GM13976 (cell line): ENCODE measurements at regions not wholly inside any gene's neighbourhood (a gene's known extent, or its start where the extent isn't known, plus 50 kb on each side); places are given as distances from the start of the nearest gene placed in this dataset.

Source experiments
- DNase-seq: peaks from one replicate; pipeline ENCODE4 v3.0.0; 2012; ENCODE audit warnings: low spot score
- in situ Hi-C: fragments of 300-500 bp; cut with MboI; formaldehyde crosslinking; loops from one replicate; pipeline ENCODE4 v1.12.0; 2022; ENCODE audit warnings: low sequenced_read_pairs, mixed read lengths, inconsistent platforms; ENCODE audit not compliant: unreplicated experiment
- TF ChIP-seq, protein P1 (sequence below): IDR thresholded peaks from 2 replicates; pipeline ENCODE4 v1.5.1; 2012; ENCODE audit warnings: borderline replicate concordance, mild to moderate bottlenecking; ENCODE audit not compliant: insufficient read depth; ENCODE audit errors: extremely low read depth, missing control alignments, control extremely low read depth

DNA sequence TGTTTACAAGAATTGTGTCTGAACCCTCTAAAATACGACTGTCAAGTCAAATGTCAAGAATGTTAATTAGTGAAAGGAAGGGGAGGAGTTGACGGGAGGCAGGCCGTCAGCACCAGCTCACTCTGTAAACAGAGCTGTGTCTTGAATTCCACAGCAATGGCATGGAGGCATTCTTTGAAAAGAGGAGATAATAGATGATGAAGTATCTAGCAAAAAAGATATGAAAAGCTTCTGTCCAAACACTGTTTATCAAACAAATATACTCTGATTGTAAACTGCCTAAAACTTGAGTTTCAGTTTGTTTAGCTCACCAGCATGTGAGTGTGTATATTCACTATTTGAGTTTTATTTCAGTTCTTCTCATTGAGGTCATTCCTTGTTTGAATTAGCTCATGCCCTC lies 94.7 kb upstream of the CDC42EP3 start:
- DNase-seq: no peak
- in situ Hi-C loops: no loop called here
- TF ChIP-seq, protein P1, sequence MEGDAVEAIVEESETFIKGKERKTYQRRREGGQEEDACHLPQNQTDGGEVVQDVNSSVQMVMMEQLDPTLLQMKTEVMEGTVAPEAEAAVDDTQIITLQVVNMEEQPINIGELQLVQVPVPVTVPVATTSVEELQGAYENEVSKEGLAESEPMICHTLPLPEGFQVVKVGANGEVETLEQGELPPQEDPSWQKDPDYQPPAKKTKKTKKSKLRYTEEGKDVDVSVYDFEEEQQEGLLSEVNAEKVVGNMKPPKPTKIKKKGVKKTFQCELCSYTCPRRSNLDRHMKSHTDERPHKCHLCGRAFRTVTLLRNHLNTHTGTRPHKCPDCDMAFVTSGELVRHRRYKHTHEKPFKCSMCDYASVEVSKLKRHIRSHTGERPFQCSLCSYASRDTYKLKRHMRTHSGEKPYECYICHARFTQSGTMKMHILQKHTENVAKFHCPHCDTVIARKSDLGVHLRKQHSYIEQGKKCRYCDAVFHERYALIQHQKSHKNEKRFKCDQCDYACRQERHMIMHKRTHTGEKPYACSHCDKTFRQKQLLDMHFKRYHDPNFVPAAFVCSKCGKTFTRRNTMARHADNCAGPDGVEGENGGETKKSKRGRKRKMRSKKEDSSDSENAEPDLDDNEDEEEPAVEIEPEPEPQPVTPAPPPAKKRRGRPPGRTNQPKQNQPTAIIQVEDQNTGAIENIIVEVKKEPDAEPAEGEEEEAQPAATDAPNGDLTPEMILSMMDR: no peak

DNA sequence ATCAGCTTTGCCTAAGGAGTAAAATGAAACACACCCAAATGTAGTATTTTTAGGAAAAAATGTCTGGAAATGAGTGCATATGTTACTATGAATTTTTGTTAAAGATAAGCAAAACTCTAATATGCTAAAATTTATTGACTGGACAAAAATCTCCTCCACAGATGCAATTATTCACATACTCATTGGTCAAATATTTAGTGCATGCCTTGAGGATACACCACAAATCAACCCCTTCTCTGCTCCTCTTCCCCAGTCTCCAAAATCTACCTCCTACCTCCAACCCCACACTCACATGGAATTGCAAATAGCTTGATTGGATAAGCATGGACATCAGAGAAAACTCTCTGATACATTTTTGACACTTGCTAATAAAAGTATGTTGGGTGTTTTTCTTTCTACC lies 95.6 kb upstream of the CDC42EP3 start:
- TF ChIP-seq, protein P1: no peak
- no peak for DNase-seq
- in situ Hi-C loops: no loop called here

DNA sequence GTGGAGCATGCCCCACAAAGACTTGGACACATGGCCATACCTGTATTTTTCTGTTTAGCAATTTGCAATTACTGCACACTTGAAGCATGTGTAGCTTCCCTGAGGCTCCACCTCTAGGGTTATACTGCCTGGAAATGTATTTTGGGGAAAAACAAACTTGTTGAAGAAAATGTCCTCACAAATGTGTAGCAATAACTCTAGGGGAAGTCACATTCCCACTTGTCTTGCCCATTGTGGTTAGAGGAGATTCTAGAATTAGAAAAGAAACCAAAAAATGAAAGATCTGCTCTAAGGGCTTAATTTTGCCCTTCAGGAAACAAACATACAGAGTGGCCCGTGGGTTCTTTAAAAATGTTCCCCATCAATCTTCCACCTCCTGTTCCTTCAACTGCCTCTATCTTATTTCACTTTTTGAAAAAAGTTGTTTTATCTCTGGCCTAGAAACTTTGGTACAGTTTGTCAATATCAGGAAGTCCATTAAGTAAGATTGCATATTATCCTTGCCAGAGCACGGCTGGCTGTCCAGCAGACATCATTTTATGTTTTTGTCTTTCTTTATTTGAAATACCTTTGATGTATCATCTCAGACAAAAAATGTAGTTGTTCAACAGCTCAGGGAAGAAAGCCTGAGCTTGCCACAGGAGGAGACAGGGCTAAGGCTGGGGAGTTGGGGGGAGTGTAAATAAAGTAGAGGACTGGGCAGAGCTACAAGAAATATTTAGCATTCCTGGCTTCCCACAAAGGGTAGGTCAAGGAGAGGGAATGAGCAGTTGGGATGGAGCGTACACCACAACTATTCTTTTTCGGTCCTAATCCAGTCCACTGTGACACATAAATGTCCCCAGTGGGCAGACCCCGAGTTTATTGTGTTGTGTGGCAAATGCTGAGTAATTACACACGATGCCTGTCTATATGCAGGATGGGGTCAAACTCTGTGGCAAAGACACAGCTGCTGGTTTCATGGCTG lies 96.8 kb upstream of the CDC42EP3 start:
- in situ Hi-C loops: no loop called here
- DNase-seq: no peak
- TF ChIP-seq, protein P1: no peak

DNA sequence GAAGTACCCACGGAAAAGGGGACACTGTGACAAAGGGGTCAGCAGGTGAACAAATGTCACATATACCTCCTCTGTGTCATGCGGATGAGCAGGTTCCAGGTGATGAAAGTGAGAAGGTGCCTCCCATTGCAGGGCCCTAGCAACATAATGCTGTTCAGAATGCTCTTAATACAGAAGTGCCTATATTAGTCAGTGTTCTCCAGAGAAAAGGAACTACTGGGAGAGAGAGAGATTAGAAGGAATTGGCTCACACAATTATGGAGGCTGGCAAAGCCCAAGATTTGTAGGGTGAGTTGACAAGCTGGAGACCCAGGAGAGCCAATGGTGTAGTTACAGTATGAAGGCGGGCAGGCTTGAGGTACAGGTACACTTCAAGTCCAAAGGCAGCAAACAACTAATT lies 98.1 kb upstream of the CDC42EP3 start:
- no peak for DNase-seq
- TF ChIP-seq, protein P1: no peak
- in situ Hi-C loops: no loop called here

DNA sequence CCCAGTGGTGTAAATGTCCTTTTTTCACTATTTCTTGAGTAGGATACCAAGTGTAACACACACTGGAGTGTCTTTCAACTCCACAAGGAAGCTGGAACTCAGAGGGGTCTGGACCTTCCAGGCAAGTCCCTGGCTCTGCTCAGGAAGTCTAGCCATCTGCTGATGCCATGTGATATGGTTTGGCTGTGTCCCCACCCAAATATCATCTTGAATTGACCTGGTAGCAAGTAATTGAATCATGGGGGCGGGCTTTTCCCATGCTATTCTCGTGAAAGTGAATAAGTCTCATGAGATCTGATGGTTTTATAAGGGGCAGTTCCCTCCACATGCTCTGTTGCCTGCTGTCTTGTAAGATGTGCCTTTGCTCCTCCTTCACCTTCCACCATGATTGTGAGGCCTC lies 99.4 kb upstream of the CDC42EP3 start:
- TF ChIP-seq, protein P1: no peak
- DNase-seq: no peak
- in situ Hi-C loops: no loop called here

DNA sequence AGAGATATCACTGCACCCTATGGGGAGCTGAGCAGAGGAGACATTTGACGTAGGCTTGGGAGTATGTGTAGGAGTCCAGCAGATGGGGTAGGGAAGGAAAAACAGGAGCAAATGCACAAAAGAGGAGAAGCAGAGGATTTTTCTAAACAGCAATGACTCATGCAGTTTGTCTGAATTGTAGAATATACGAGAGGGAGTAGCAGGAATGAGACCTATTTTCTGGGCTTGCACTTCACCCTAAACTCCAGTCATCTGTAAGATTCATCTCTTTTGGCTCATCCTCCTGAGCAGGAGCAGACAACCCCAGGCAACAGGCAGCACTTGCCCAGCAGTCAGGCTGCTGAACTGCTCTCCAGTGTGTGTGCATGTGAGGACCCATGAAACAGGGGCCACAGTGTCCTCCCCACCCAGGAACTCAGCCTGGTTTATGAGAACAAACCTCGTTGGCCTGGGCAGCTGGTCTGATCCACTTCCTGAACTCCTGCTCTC lies 100.2 kb upstream of the CDC42EP3 start:
- DNase-seq: no peak
- TF ChIP-seq, protein P1: no peak
- in situ Hi-C loops: no loop called here
